Urothelium cell line (cell line): ENCODE measurements at regions not wholly inside any gene's neighbourhood (a gene's known extent, or its start where the extent isn't known, plus 50 kb on each side); places are given as distances from the start of the nearest gene placed in this dataset.
"Not testable (repeated sequence)": the region's sequence is repeated elsewhere in the genome, so short reads cannot be mapped to it uniquely, and the experiment has no call there.

Source experiments
- DNase-seq: peaks from one replicate; pipeline ENCODE4 v3.0.0; 2011; ENCODE audit warnings: low spot score, mixed read lengths
- FAIRE-seq: peaks from 2 replicates; lab custom pipeline; 2011; peaks lifted over from hg19 to GRCh38; lab: Jason Lieb, UNC

DNA sequence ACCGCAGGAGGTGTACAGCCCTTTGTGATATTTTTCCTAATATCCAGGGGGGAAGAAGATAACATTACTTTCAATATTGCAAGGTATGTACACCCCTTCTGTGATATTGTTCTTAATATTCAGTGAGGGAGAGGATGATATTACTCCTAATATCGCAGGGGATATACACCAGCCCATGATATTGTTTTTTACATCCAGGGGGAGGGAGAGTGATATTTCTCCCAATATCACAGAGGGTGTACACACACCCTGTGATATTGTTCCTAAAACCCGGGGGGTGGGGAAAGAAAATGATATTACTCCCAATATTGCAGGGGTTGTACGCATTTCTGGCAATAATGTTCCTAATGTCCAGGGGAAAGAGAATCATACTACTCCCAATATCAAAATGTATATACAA, 58.0 kb upstream of the SLC25A48 start:
- DNase-seq (no peak), FAIRE-seq (no peak)

- FAIRE-seq: no peak
- no peak for DNase-seq
Observed at GRCh38 chr5:135761746-135762145, 72.7 kb upstream of the SLC25A48 start.

GRCh38 chr5:135759149-135759784, 75.2 kb upstream of the SLC25A48 start:
- DNase-seq: no peak
- FAIRE-seq: no peak

GRCh38 chr5:135753990-135754389, 80.5 kb upstream of the SLC25A48 start:
- FAIRE-seq (no peak), DNase-seq (no peak)

- DNase-seq: no peak
Observed at GRCh38 chr5:135750506-135750905, 84.0 kb upstream of the SLC25A48 start.

DNA sequence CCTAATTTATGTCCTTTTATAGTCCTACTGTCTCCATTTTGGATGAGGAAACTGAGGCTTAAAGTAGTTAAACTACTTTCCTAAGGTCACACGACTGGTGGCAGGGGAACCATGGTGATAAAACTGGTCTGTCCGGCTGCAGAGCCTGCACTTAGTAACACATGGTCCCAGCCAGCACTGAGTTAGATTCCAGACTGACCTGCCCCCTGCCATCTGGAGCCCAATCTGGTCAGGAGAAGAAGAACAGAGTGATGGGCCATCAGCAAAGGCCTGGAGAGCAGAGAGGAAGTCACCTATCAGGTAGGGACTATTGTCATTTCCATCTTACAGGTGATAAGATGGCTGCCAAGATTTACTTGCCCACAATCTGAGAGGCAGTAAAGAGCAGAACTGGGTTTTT, 86.6 kb upstream of the SLC25A48 start:
- FAIRE-seq (no peak), DNase-seq (no peak)

More at GRCh38 chr5:135750506-135750905, 84.0 kb upstream of the SLC25A48 start:
- no peak for FAIRE-seq

- DNase-seq: no peak
- no peak for FAIRE-seq
Observed at GRCh38 chr5:135745897-135746500, 88.5 kb upstream of the SLC25A48 start.

- FAIRE-seq (no peak), DNase-seq (no peak)
Observed at GRCh38 chr5:135743705-135744411, 90.6 kb upstream of the SLC25A48 start.

DNA sequence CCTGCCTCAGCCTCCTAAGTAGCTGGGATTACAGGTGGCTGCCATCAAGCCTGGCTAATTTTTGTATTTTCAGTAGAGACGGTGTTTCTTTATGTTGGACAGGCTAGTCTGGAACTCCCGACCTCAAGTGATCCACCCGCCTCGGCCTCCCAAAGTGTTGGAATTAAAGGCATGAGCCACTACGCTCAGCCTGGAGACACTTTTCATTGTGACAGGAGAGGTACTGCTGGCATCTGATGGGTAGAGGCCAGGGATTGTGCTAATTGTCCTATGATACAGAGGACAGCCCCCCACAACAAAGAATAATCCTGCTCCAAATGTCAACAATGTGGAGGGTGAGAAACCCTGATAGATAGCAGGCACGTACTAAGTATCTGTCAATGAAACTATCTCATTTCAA, 91.3 kb upstream of the SLC25A48 start:
- DNase-seq (no peak), FAIRE-seq (no peak)

GRCh38 chr5:135742240-135742639, 92.2 kb upstream of the SLC25A48 start:
- FAIRE-seq, DNase-seq: not testable (repeated sequence)

DNA sequence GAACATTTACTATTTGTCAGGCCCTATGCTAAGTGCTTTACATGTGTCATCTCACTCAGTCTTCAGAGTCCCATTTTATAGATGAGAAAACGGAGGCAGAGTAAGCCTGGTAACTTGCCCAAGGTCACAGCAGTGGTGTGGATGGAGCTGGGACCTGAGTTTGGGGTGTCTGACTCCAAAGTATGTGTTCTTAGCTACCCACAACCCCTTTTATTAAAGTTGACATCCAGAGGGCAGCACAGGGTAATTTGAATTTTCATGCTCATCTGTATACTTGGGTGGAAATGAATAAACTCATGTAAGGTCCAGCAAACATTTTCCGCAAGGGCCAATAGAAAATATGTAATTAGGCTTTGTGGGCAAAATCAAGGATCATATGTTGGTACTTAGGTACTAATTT, 93.4 kb upstream of the SLC25A48 start:
- DNase-seq (no peak), FAIRE-seq (no peak)

GRCh38 chr5:135740475-135740874, 94.0 kb upstream of the SLC25A48 start:
- FAIRE-seq (no peak), DNase-seq (no peak)

GRCh38 chr5:135739383-135739981, 95.0 kb upstream of the SLC25A48 start:
- FAIRE-seq: no peak
- no peak for DNase-seq

DNA sequence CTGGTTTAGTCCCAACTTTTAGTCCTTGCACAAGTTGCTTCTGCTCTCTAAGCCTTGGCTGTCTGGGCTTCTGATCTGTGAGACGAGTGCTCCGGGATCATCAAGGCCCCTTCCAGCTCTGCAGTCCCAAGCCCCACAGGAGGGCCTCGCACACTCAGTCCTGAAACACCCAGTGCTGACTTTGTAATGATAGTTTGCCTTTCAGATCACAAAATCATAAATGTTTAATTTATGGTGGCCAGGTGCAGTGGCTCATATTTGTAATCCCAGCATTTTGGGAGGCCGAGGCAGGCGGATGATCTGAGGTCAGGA, 95.9 kb upstream of the SLC25A48 start:
- DNase-seq: no peak
- no peak for FAIRE-seq

DNA sequence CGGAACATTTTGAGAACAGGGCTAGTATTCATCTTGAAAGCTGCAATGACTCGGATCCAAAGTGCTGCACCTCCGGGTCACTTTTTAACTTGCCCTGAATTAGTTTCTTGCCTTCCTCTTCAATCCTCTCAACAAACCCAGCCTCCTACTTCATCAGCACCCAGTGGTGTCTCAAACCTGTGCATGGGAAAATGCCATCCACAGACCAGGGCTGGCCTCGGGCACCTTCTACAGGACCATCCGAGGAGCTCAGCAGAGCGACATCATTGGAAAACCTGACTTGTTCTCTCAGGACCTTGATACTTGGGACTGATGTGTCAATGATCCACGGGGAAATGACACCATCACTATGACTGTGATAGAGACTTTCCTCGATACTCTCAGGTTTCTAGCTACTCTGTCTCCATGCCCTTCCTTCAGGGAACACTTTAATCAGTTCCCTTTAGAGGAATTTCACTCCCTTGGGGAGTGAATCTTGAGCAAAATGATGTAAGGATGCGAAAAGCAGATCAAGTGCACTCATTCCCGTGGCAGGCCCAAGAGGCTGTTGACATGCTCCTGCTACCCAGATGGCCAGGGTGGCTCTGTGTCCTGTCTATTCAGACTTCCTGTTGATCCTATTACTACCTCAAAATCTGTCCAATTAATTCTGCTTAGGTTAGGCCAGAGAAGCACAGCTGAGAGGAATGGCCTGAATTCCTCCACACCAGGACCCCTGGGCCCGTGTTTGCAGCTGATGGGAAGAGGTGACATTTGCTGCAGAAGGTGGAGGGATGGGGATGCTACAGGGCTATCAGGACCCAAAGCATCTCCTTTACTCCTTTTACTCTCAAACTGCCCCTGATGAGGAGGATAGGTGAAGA, 96.5 kb upstream of the SLC25A48 start:
- FAIRE-seq (no peak), DNase-seq (no peak)

- not testable (repeated sequence) for FAIRE-seq, DNase-seq
Observed at GRCh38 chr5:135736952-135737351, 97.5 kb upstream of the SLC25A48 start.

DNA sequence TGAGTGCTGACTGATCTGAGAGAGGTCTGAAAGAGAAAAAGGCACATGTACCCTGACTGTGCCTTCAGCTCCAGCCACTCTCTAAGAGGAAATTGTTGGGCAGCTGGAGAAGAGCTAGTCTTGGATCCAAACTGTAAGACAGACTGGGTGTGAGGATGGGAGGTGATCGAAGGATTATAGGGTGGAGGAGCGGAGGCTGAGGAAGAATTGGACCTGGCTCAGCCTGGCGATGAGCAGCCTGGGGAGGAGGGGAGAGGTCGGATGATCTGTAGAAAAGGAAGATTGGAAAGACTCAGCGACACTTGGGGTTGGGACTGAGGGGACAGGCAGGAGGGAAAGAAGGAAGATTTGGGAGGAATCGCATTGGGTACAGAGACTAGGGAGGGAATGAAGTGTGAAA, 98.6 kb upstream of the SLC25A48 start:
- DNase-seq (no peak), FAIRE-seq (no peak)

DNA sequence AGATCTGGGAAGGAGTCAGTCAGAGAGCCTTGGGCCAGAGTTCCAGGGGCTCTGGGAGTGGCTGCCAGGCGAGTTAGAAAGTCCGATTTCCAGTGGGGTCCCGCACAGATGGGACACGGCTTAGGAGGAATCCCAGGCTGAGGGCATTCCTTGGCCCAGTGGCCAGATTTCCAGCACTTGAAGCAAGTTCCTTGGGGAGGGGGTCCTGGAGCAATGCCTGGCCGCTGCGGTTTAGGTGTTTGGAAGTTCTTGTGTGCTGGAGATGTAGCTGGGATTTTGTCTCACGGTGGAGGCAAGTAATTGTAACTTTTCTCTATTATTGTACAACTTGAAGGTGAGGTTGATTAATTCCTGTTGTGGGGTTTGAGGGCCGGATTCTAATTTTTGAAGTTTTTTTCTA, 99.5 kb upstream of the SLC25A48 start:
- not testable (repeated sequence) for DNase-seq, FAIRE-seq

GRCh38 chr5:135731034-135731433, 103.4 kb upstream of the SLC25A48 start:
- not testable (repeated sequence) for FAIRE-seq, DNase-seq

DNA sequence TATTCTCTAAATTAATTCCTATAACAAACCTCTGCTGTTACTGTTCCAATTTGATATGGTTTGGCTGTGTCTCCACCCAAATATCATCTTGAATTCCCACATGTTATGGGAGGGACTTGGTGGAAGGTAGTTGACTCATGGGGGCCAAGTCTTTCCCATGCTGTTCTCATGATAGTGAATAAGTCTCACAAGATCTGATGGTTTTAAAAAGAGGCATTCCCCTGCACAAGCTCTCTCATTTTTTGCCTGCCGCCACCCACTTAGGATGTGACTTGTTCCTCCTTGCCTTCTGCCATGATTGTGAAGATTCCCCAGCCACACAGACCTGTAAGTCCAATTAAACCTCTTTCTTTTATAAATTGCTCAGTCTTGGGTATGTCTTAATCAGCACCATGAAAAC, 104.3 kb upstream of the SLC25A48 start:
- not testable (repeated sequence) for DNase-seq, FAIRE-seq

DNA sequence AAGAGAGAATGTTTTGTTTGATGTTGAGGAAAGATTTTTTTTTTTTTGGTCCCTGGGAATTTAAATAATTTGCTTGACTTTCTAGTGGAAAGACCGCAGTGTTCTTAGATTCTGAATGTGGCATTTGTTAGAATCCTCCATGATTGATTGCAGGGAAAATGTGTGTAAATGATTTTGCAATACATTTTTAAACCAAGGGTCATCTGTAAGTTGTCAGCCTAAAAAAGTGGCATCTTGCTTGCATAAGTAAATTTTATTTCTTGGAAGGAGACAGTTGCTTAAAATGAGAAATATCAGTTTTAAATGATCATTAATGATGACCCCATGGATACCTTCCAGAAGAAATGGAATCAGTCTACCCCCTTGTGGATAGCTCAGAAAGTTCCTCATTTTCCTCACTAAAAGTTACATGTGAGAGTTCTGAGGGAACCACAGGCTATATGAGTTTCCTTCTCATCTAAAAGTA, 105.1 kb upstream of the SLC25A48 start:
- DNase-seq (no peak), FAIRE-seq (no peak)
